HPDE6-E6E7 (cell line): ENCODE measurements at regions not wholly inside any gene's neighbourhood (a gene's known extent, or its start where the extent isn't known, plus 50 kb on each side); places are given as distances from the start of the nearest gene placed in this dataset.

Experiments
- DNase-seq: peaks from one replicate; pipeline ENCODE4 v3.0.0; 2011; ENCODE audit warnings: missing footprints; ENCODE audit errors: extremely low spot score

GRCh38 chr9:99531313-99531712, 290.4 kb upstream of the NR4A3 start:
- DNase-seq = no peak

- DNase-seq = no peak
Measured at GRCh38 chr9:99533421-99533820, 288.3 kb upstream of the NR4A3 start.

- no peak for DNase-seq
Measured at GRCh38 chr9:99537996-99538395, 283.7 kb upstream of the NR4A3 start.

- DNase-seq = no peak
Measured at GRCh38 chr9:99544526-99544925, 277.2 kb upstream of the NR4A3 start.

DNA sequence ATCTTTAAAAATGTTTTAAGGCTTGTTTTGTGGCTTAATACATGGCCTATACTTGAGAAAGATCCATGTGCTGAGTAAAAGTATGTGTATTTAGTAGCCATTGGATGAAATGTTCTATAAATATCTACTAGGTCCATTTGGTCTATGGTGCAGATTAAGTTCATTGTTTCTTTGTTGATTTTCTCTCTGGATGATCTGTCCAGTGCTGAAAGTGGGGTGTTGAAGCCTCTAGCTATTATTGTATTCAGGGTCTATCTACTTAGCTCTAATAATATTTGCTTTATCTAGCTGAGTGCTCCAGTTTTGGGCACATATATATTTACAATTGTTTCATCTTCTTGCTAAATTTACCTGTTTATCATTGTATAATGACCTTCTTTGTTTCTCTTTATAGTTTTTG, 272.2 kb upstream of the NR4A3 start:
- no peak for DNase-seq

- DNase-seq = no peak
Measured at GRCh38 chr9:99555792-99556191, 265.9 kb upstream of the NR4A3 start.

DNA sequence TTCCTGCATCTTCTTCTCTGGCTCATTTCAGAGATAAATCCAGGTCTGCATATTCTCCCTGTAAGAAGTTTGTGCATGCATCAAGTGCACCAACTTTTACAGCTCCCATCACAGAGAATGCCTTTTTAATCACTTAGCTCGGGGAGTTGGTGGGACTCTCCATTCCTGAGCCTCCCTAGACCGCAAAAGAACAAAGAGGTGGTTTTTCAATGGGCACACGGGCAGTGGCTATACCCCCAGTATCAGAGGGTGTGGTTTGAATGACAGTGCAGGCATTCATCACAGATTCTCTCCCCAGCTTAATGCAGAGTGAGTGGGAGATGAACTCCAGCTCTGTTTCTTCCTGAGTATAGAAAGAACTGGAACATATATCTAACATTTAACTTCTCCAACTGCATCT, 264.7 kb upstream of the NR4A3 start:
- DNase-seq = no peak

DNA sequence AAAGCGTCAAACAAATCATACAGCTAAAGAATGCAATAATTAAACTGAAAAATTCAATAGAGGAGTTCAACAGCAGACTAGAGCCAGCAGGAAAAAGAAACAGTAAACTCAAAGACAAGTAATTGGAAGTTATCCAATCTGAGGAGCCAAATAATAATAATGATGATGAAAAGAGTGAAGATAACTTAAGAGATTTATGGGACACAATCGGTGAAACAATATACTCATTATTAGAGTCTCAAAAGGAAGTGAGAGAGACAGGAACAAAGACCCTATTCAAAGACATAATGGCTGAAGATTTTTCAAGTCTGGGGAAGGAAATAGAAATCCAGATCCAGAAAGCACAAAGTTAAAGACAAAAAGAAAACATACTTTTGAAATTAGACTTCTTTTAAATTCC, 263.9 kb upstream of the NR4A3 start:
- no peak for DNase-seq

DNA sequence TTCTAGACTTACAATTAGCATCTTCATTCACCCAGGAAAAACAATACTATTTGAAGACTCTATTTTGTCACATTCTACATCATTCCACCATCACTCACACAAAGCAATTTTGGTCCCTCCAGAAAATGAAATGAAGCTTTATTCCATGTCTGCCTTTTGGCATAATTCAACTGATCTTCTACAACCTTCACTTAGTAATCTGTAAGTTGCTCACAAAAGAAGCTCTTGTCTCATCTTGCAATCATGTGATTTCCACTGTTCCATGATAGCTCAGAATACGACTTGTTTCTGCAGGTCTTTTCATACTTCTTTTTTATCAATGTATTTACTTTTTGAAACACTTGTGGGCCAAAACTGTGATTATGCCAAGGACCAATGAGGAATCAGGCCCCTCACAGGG, 261.9 kb upstream of the NR4A3 start:
- DNase-seq = no peak

- no peak for DNase-seq
Measured at GRCh38 chr9:99560561-99560960, 261.1 kb upstream of the NR4A3 start.

DNA sequence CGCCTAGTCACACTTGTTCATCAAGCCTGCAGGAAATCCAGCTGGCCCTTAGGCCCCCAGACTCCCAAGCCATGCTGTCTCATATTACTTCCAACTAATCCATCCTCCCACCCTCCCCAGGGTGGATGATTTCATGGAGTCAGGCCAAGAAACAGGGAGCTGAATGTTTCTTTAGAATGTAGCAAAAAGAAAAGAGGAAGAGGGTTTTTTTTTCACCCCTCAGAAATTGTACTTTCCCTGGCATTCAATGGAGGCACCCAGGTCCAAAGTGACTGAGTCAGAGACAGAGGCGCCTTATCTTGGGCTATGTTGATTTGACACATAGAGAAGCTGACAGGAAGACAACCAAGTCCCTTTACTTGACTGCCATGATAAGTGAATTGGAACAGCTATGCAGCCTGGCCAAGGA, 260.2 kb upstream of the NR4A3 start:
- no peak for DNase-seq

- DNase-seq = no peak
Measured at GRCh38 chr9:99561961-99562565, 259.6 kb upstream of the NR4A3 start.

DNA sequence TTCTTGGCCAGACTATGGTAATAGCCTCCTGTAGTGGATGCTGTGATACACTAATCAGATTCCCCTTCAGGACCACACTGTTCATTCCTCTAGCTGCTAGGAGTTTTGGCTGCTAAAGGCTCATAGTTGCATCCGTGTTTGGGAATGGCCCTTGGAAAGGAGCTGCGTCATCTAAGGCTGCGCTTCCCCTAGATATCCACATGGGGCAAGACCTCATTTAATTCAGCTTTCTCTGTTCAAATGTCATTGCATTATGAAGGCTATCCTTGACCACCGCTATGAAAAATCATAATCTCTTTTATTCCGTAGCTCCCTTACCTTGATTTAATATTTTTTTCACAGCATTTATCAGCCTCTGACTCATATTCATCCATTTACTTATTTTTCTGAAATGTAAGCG, 258.3 kb upstream of the NR4A3 start:
- DNase-seq = no peak

- no peak for DNase-seq
Measured at GRCh38 chr9:99565203-99565602, 256.5 kb upstream of the NR4A3 start.

DNA sequence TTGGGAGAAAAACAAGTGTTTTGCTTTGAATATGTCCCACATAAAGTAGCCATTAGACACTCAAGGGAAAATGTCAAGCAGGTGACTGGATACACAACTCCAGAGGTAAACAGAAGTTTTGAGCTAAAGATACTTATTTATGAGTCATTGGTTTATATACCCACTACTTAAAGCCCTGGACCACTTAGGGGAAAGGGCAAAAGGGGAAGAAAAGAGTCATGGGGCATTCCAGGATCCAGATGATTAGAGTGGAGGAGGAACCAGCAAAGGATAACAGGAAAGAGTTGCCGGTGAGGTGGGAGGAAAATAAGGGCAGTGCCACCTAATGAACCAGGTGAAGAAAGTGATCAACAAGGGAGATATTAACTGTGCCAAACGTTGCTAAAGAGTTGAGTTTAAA, 254.2 kb upstream of the NR4A3 start:
- DNase-seq = no peak

- no peak for DNase-seq
Measured at GRCh38 chr9:99569840-99570239, 251.8 kb upstream of the NR4A3 start.

DNA sequence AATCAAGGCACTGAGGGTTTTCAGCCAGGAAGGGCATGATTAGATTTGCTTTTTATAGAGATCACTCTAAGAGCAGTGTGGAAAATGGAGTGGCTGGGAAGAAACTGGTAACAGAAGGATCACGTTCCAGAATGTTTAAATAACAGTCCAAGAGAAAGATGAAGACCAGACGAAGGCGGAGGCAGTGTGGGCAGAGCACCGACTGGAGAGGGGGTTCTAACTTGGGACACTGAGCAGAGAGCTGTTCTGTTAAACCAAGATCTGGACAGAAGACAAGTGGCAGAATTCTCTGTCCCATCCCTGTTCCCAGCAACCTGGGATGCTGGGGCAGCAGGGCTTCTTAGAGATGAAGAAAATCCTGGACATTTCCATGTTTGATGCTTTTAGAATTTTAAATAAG, 249.1 kb upstream of the NR4A3 start:
- no peak for DNase-seq

GRCh38 chr9:99573085-99573484, 248.6 kb upstream of the NR4A3 start:
- DNase-seq = no peak

GRCh38 chr9:99573886-99574285, 247.8 kb upstream of the NR4A3 start:
- DNase-seq = no peak

DNA sequence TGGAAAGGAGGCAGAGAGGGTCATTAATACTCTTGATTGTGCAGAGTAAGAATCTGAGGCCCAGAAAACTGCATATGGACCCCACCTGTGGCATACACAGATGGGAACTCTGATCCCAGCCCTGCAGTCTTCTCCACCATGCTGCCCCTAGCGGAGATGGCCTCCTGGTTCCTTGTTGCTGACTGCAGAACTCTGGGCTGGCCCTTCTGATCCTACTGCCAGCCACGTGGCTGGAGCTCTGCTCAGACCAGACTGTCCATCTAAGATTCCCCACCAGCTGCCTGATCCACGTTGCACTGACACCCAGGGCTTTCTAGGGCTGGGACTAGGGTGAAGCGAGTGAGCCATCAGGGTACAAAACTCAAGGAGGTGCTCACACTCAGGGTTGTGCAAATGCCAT, 245.7 kb upstream of the NR4A3 start:
- no peak for DNase-seq

DNA sequence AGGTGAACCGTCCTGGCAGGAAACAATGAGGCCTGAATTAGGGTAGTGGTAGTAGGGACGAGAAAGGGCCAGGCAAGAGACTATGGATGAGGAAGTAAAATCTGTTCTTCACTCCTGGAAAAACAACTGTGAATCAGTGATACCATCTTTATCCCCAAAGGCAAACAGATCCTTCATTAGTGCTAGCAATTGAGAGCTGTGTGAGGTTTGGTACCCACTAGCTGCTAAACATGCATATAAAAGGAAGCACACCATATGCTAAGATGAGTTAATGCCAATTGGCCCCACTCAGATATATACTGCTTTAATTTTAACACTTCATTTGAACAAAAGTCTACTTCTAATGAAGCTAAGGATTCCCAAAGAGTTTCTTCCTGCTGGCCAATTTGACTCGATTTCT, 244.8 kb upstream of the NR4A3 start:
- no peak for DNase-seq

DNA sequence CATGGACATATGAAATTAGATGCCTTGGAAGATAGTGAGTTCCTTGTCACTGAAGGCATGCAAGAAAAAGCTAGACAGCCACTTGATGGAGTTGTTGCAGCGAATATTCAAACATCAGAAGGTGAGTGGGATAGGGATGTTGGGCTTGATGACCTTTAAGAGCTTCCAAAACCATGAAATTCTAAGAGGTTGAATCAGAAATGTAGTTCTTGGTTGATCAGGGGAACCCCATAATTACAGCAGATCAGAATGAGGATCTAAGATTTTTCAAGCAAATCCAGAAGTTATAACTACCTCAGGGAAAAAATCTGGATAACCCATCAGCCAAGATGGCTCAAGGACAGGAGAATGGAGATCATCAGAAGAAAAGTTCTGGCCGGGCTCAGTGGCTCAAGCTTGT, 244.3 kb upstream of the NR4A3 start:
- DNase-seq = no peak

DNA sequence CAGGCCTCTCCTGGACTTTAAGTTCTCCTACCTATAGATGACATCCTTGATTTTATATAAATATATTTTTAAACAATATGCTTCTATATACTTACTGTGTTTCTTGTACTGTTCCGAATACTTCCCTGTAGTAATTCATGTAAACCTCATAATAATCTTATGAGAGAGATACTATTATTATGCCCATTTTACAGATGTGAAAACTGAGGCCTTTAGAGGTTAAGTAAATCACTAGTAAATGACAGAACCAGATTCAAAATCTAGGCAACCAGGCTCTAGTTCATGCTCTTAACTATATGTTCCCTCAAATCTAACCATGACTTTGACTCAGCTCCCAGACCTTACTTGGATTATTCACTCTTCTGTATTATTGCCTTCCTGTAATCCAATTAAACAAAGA, 243.0 kb upstream of the NR4A3 start:
- DNase-seq = no peak

DNA sequence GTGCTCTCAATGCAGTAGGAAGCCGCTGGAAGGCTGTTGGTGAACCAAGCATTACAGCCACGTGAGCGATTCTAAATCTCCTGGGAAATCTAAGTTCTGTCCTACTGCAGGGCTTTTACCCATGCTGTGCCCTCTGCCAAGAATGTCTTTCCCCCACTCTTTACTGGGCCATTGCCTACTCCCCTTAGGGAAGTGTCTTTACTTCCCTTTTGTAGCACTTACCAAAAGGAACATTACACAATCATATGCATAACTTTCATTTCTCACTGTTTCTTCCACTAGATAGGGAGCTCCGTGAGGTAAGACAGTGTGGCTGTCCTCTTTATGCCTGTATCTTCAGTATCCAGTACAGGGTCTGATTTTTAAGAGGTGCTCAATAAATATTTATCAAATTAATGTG, 241.7 kb upstream of the NR4A3 start:
- no peak for DNase-seq

- DNase-seq = no peak
Measured at GRCh38 chr9:99582814-99583213, 238.9 kb upstream of the NR4A3 start.
